Parathyroid adenoma (tissue), 2 donors: ENCODE measurements at regions not wholly inside any gene's neighbourhood (a gene's known extent, or its start where the extent isn't known, plus 50 kb on each side); places are given as distances from the start of the nearest gene placed in this dataset.

Experiments
- H2AFZ ChIP-seq: fragments of 300-600 bp; sonication (generic); one replicate; pipeline ENCODE4 v1.7.0; 2017; ENCODE audit warnings: antibody characterized with exemption, mild to moderate bottlenecking
- H3K27ac ChIP-seq: fragments of 300-600 bp; sonication (generic); one replicate; pipeline ENCODE4 v1.7.0; 2017
- H3K27me3 ChIP-seq: fragments of 300-600 bp; sonication (generic); one replicate; pipeline ENCODE4 v1.7.0; 2017; ENCODE audit warnings: low read length; ENCODE audit not compliant: control insufficient read depth, insufficient read depth
- H3K36me3 ChIP-seq: fragments of 300-600 bp; sonication (generic); one replicate; pipeline ENCODE4 v1.7.0; 2017; ENCODE audit warnings: low read length; ENCODE audit not compliant: control insufficient read depth, insufficient read depth
- H3K4me1 ChIP-seq: fragments of 300-600 bp; sonication (generic); one replicate; pipeline ENCODE4 v1.7.0; 2017; ENCODE audit warnings: control low read depth
- H3K4me2 ChIP-seq: fragments of 300-600 bp; sonication (generic); one replicate; pipeline ENCODE4 v1.7.0; 2017; ENCODE audit warnings: low read length
- H3K4me3 ChIP-seq: fragments of 300-600 bp; sonication (generic); one replicate; pipeline ENCODE4 v1.7.0; 2017; ENCODE audit warnings: low read depth, low read length
- H3K79me2 ChIP-seq: fragments of 300-600 bp; sonication (generic); one replicate; pipeline ENCODE4 v1.7.0; 2017; ENCODE audit warnings: control low read depth
- H3K9ac ChIP-seq: fragments of 300-600 bp; sonication (generic); one replicate; pipeline ENCODE4 v1.7.0; 2017; ENCODE audit warnings: mild to moderate bottlenecking
- H3K9me3 ChIP-seq: fragments of 300-600 bp; sonication (generic); one replicate; pipeline ENCODE4 v1.7.0; 2017; ENCODE audit warnings: low read length; ENCODE audit not compliant: control insufficient read depth
- CTCF ChIP-seq: fragments of 300-600 bp; sonication (generic); IDR thresholded peaks from one replicate; pipeline ENCODE4 v1.7.0; 2017; ENCODE audit warnings: antibody characterized with exemption, mild to moderate bottlenecking
- donor health status: primary hyperparathyroidism.

GRCh38 chr4:53694666-53695065 lies 103.4 kb upstream of the LNX1 start:
- H3K79me2 ChIP-seq = no peaks in the 10 kb centered on the region
- no peak overlapping the region for H3K27ac ChIP-seq
- no peak for TF ChIP-seq CTCF
- H3K27me3 ChIP-seq = no peaks in the 10 kb centered on the region
- H3K9me3 ChIP-seq = no peaks in the 10 kb centered on the region
- H3K4me3 ChIP-seq = no peak overlapping the region
- H3K4me2 ChIP-seq = no peak overlapping the region
- H3K36me3 ChIP-seq = no peaks in the 10 kb centered on the region
- H3K9ac ChIP-seq = no peak overlapping the region
- no peaks in the 10 kb centered on the region for H3K4me1 ChIP-seq
- H2AFZ ChIP-seq = no peak overlapping the region

GRCh38 chr4:53693909-53694308 lies 102.6 kb upstream of the LNX1 start:
- Histone ChIP-seq H3K4me3 (no peak overlapping the region), H3K4me1 (no peaks in the 10 kb centered on the region), H3K27me3 (no peaks in the 10 kb centered on the region), H3K79me2 (no peaks in the 10 kb centered on the region), H3K4me2 (no peak overlapping the region), H3K27ac (no peak overlapping the region), H2AFZ (peak overlapping the region; percentile 33), H3K9ac (no peak overlapping the region), H3K36me3 (no peaks in the 10 kb centered on the region), H3K9me3 (no peaks in the 10 kb centered on the region)
- TF ChIP-seq CTCF = no peak

- Histone ChIP-seq H3K27ac (no peak overlapping the region), H3K79me2 (no peaks in the 10 kb centered on the region), H3K9ac (no peak overlapping the region), H3K4me1 (no peaks in the 10 kb centered on the region), H3K4me2 (no peak overlapping the region), H3K9me3 (no peaks in the 10 kb centered on the region), H3K36me3 (no peaks in the 10 kb centered on the region), H2AFZ (peak overlapping the region; percentile 33), H3K27me3 (no peaks in the 10 kb centered on the region), H3K4me3 (no peak overlapping the region)
- no peak for TF ChIP-seq CTCF
These were observed 102.1 kb upstream of the LNX1 start for GRCh38 chr4:53693408-53693807.

- H3K9me3 ChIP-seq = no peaks in the 10 kb centered on the region
- no peak overlapping the region for H3K4me3 ChIP-seq
- no peak overlapping the region for H3K9ac ChIP-seq
- H3K27ac ChIP-seq = no peak overlapping the region
- H2AFZ ChIP-seq = no peak overlapping the region
- H3K79me2 ChIP-seq = no peaks in the 10 kb centered on the region
- TF ChIP-seq CTCF = no peak
- H3K36me3 ChIP-seq = no peaks in the 10 kb centered on the region
- H3K4me2 ChIP-seq = no peak overlapping the region
- H3K4me1 ChIP-seq = no peaks in the 10 kb centered on the region
- H3K27me3 ChIP-seq = no peaks in the 10 kb centered on the region
These were observed 97.0 kb upstream of the LNX1 start for GRCh38 chr4:53688186-53688790.

- no peak overlapping the region for H3K9ac ChIP-seq
- no peaks in the 10 kb centered on the region for H3K36me3 ChIP-seq
- no peak overlapping the region for H3K27ac ChIP-seq
- TF ChIP-seq CTCF = no peak
- H3K4me3 ChIP-seq = no peak overlapping the region
- no peaks in the 10 kb centered on the region for H3K4me1 ChIP-seq
- H3K27me3 ChIP-seq = no peaks in the 10 kb centered on the region
- no peaks in the 10 kb centered on the region for H3K79me2 ChIP-seq
- H3K4me2 ChIP-seq = no peak overlapping the region
- H3K9me3 ChIP-seq = no peaks in the 10 kb centered on the region
- H2AFZ ChIP-seq = no peak overlapping the region
These were observed 95.2 kb upstream of the LNX1 start for GRCh38 chr4:53686521-53686920.
